Hepatocyte (in vitro differentiated cells): ENCODE measurements at regions not wholly inside any gene's neighbourhood (a gene's known extent, or its start where the extent isn't known, plus 50 kb on each side); places are given as distances from the start of the nearest gene placed in this dataset.

Source experiments
- EZH2 ChIP-seq: fragments of 200-600 bp; sonication (generic); IDR thresholded peaks from 2 replicates; pipeline ENCODE4 v1.6.1; 2016; ENCODE audit warnings: antibody characterized with exemption, mild to moderate bottlenecking, borderline replicate concordance
- EZH2phosphoT487 ChIP-seq: fragments of 200-600 bp; sonication (generic); IDR thresholded peaks from one replicate; pipeline ENCODE4 v1.6.1; 2018; ENCODE audit warnings: antibody characterized with exemption, mild to moderate bottlenecking, low read depth, moderate library complexity; ENCODE audit not compliant: unreplicated experiment, severe bottlenecking
- TF ChIP-seq, protein P1 (sequence below): fragments of 200-600 bp; sonication (generic); IDR thresholded peaks from 2 replicates; pipeline ENCODE4 v1.5.1; 2016; ENCODE audit warnings: antibody characterized with exemption, mild to moderate bottlenecking; ENCODE audit not compliant: poor library complexity

GRCh38 chr9:14445946-14446345 is 132.0 kb upstream of the NFIB start:
- TF ChIP-seq EZH2 (no peak), EZH2phosphoT487 (no peak)
- TF ChIP-seq, protein P1, sequence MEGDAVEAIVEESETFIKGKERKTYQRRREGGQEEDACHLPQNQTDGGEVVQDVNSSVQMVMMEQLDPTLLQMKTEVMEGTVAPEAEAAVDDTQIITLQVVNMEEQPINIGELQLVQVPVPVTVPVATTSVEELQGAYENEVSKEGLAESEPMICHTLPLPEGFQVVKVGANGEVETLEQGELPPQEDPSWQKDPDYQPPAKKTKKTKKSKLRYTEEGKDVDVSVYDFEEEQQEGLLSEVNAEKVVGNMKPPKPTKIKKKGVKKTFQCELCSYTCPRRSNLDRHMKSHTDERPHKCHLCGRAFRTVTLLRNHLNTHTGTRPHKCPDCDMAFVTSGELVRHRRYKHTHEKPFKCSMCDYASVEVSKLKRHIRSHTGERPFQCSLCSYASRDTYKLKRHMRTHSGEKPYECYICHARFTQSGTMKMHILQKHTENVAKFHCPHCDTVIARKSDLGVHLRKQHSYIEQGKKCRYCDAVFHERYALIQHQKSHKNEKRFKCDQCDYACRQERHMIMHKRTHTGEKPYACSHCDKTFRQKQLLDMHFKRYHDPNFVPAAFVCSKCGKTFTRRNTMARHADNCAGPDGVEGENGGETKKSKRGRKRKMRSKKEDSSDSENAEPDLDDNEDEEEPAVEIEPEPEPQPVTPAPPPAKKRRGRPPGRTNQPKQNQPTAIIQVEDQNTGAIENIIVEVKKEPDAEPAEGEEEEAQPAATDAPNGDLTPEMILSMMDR, result no peak
